Liver (tissue), 3 donors: ENCODE measurements at regions not wholly inside any gene's neighbourhood (a gene's known extent, or its start where the extent isn't known, plus 50 kb on each side); places are given as distances from the start of the nearest gene placed in this dataset.
A peak's percentile ranks its signal among the peaks of the same experiment; 100 is the strongest.

ENCODE experiments used
- EGR1 ChIP-seq, 2 donors: IDR thresholded peaks; 2 replicates each; pipeline ENCODE4 v1.6.1; 2016 to 2018; ENCODE audit warnings: antibody characterized with exemption in 2 of 2, low read depth in 2 of 2
- FOXA2 ChIP-seq: IDR thresholded peaks from 2 replicates; pipeline ENCODE4 v1.6.1; 2016; ENCODE audit warnings: antibody characterized with exemption
- JUND ChIP-seq, 2 donors: IDR thresholded peaks; 2 replicates each; pipeline ENCODE4 v1.6.1; 2016; ENCODE audit warnings: antibody characterized with exemption in 2 of 2
- RXRA ChIP-seq, 2 donors: IDR thresholded peaks; 2 replicates each; pipeline ENCODE4 v1.6.1; 2017 to 2018; ENCODE audit warnings: antibody characterized with exemption in 2 of 2, mild to moderate bottlenecking in 1 of 2
- SP1 ChIP-seq: IDR thresholded peaks from 2 replicates; pipeline ENCODE4 v1.6.1; 2018; ENCODE audit warnings: antibody characterized with exemption, mild to moderate bottlenecking
- TAF1 ChIP-seq: conservative IDR thresholded peaks from 2 replicates; pipeline ENCODE4 v1.6.1; 2016; ENCODE audit warnings: antibody characterized with exemption, mild to moderate bottlenecking
- YY1 ChIP-seq: IDR thresholded peaks from 2 replicates; pipeline ENCODE4 v1.6.1; 2016; ENCODE audit warnings: antibody characterized with exemption, mild to moderate bottlenecking
- TF ChIP-seq, protein P1 (sequence below): fragments of 150-350 bp; IDR thresholded peaks from 2 replicates; pipeline ENCODE4 v1.5.1; 2017; ENCODE audit warnings: improper control_type of control experiment, low read depth, low read length; ENCODE audit not compliant: missing input control
- TF ChIP-seq, protein P2 (sequence below): IDR thresholded peaks from 2 replicates; pipeline ENCODE4 v1.6.1; 2016; ENCODE audit warnings: antibody characterized with exemption
- TF ChIP-seq, protein P3 (sequence below): IDR thresholded peaks from 2 replicates; pipeline ENCODE4 v1.6.1; 2016; ENCODE audit warnings: antibody characterized with exemption, mild to moderate bottlenecking
- TF ChIP-seq, protein P4 (sequence below): IDR thresholded peaks from 2 replicates; pipeline ENCODE4 v1.6.1; 2016; ENCODE audit warnings: antibody characterized with exemption
- TF ChIP-seq, protein P5 (sequence below): IDR thresholded peaks from 2 replicates; pipeline ENCODE4 v1.6.1; 2016; ENCODE audit warnings: antibody characterized with exemption
- donor health status: healthy.
- donor health status: healthy.

DNA sequence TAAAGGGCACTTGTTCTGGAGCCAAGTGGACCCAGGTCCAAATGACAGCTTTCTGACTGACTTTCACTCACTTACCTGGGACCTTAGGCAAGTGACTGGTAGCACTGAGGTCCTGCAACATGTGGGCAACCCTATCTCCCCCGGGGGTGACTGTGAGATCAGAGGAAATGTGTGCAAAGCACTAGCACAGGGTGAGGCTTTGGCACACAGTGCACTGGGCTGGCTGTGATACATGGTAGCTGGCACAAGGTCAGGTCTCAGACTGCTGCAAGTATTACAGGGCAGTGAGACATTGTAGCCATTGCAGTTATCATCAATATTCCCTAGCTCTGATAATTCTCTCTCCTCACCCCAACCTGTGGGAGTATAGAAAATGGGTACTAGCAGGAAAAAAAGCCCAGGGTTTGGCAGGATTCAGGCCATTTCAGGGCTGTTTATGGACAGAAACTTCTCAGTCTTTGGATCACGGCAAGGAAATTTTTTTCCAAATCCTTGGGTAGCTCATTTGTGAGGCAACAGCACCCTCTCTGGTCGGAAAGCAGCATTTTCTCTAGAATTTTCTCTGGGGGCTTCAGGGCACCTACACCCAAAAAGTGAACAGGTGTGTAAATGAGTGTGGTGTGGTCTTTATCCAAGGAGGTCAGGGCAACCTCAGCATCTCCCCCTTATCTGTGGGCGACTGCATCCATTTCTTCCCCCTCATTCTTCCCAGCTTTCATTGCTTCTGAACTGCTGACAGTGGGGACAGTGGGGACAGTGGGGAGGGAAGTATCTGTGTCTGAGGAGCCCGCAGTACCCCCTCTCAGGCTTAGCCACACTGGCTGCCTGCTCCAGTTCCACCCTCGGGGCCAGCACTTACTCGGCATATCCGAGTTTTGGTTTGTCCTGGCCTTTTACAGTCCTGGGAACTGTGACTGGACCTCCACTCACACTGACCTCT is 148.7 kb upstream of the PHACTR3 start:
- TF ChIP-seq, protein P1, sequence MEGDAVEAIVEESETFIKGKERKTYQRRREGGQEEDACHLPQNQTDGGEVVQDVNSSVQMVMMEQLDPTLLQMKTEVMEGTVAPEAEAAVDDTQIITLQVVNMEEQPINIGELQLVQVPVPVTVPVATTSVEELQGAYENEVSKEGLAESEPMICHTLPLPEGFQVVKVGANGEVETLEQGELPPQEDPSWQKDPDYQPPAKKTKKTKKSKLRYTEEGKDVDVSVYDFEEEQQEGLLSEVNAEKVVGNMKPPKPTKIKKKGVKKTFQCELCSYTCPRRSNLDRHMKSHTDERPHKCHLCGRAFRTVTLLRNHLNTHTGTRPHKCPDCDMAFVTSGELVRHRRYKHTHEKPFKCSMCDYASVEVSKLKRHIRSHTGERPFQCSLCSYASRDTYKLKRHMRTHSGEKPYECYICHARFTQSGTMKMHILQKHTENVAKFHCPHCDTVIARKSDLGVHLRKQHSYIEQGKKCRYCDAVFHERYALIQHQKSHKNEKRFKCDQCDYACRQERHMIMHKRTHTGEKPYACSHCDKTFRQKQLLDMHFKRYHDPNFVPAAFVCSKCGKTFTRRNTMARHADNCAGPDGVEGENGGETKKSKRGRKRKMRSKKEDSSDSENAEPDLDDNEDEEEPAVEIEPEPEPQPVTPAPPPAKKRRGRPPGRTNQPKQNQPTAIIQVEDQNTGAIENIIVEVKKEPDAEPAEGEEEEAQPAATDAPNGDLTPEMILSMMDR: peak; percentile 41
- no peak for TF ChIP-seq FOXA2
- TF ChIP-seq TAF1: no peak
- TF ChIP-seq RXRA (IDR thresholded peaks at IDR 0.05): no peak
- TF ChIP-seq, protein P2, sequence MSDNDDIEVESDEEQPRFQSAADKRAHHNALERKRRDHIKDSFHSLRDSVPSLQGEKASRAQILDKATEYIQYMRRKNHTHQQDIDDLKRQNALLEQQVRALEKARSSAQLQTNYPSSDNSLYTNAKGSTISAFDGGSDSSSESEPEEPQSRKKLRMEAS: no peak
- TF ChIP-seq EGR1 (IDR thresholded peaks at IDR 0.05; ENCODE audit: low read depth in 2 of 2): no peak
- TF ChIP-seq, protein P3, sequence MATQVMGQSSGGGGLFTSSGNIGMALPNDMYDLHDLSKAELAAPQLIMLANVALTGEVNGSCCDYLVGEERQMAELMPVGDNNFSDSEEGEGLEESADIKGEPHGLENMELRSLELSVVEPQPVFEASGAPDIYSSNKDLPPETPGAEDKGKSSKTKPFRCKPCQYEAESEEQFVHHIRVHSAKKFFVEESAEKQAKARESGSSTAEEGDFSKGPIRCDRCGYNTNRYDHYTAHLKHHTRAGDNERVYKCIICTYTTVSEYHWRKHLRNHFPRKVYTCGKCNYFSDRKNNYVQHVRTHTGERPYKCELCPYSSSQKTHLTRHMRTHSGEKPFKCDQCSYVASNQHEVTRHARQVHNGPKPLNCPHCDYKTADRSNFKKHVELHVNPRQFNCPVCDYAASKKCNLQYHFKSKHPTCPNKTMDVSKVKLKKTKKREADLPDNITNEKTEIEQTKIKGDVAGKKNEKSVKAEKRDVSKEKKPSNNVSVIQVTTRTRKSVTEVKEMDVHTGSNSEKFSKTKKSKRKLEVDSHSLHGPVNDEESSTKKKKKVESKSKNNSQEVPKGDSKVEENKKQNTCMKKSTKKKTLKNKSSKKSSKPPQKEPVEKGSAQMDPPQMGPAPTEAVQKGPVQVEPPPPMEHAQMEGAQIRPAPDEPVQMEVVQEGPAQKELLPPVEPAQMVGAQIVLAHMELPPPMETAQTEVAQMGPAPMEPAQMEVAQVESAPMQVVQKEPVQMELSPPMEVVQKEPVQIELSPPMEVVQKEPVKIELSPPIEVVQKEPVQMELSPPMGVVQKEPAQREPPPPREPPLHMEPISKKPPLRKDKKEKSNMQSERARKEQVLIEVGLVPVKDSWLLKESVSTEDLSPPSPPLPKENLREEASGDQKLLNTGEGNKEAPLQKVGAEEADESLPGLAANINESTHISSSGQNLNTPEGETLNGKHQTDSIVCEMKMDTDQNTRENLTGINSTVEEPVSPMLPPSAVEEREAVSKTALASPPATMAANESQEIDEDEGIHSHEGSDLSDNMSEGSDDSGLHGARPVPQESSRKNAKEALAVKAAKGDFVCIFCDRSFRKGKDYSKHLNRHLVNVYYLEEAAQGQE: no peak
- TF ChIP-seq, protein P4, sequence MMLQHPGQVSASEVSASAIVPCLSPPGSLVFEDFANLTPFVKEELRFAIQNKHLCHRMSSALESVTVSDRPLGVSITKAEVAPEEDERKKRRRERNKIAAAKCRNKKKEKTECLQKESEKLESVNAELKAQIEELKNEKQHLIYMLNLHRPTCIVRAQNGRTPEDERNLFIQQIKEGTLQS: no peak
- TF ChIP-seq YY1: no peak
- TF ChIP-seq, protein P5, sequence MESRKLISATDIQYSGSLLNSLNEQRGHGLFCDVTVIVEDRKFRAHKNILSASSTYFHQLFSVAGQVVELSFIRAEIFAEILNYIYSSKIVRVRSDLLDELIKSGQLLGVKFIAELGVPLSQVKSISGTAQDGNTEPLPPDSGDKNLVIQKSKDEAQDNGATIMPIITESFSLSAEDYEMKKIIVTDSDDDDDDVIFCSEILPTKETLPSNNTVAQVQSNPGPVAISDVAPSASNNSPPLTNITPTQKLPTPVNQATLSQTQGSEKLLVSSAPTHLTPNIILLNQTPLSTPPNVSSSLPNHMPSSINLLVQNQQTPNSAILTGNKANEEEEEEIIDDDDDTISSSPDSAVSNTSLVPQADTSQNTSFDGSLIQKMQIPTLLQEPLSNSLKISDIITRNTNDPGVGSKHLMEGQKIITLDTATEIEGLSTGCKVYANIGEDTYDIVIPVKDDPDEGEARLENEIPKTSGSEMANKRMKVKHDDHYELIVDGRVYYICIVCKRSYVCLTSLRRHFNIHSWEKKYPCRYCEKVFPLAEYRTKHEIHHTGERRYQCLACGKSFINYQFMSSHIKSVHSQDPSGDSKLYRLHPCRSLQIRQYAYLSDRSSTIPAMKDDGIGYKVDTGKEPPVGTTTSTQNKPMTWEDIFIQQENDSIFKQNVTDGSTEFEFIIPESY: no peak
- no peak for TF ChIP-seq SP1
- TF ChIP-seq JUND (IDR thresholded peaks at IDR 0.05): no peak
